HL-60 (cell line): ENCODE measurements at regions not wholly inside any gene's neighbourhood (a gene's known extent, or its start where the extent isn't known, plus 50 kb on each side); places are given as distances from the start of the nearest gene placed in this dataset.

Experiments used
- DNase-seq, 2 experiments: peaks; one replicate each; pipeline ENCODE4 v3.0.0-alpha.2; 2010 to 2020; ENCODE audit warnings: low read depth in 1 of 2, low spot score in 1 of 2
- H3K27ac ChIP-seq: fragments of 250-450 bp; sonication (Bioruptor Pico); replicated peaks from 2 replicates; pipeline ENCODE4 v1.5.1; 2020; ENCODE audit warnings: mild to moderate bottlenecking, moderate library complexity
- H3K27me3 ChIP-seq: fragments of 250-450 bp; sonication (Bioruptor Pico); 2 replicates; pipeline ENCODE4 v1.5.1; 2021; ENCODE audit warnings: mild to moderate bottlenecking, moderate library complexity; ENCODE audit not compliant: insufficient read depth, poor library complexity, severe bottlenecking
- H3K4me3 ChIP-seq: replicated peaks from 2 replicates; pipeline ENCODE4 v1.5.1; 2011; ENCODE audit warnings: mild to moderate bottlenecking, control low read depth, low read length; ENCODE audit not compliant: insufficient read depth
- GABPA ChIP-seq: IDR thresholded peaks from 2 replicates; pipeline ENCODE4 v1.6.1; 2012; ENCODE audit warnings: low read depth
- POLR2AphosphoS5 ChIP-seq: IDR thresholded peaks from 2 replicates; pipeline ENCODE4 v1.6.1; 2012; ENCODE audit warnings: low read depth
- SPI1 ChIP-seq: IDR thresholded peaks from 2 replicates; pipeline ENCODE4 v1.6.1; 2012; ENCODE audit warnings: low read depth, mild to moderate bottlenecking, borderline replicate concordance
- TF ChIP-seq, protein P1 (sequence below): IDR thresholded peaks from one replicate; pipeline ENCODE4 v1.5.1; 2011; ENCODE audit warnings: low read length, control low read depth, inconsistent platforms; ENCODE audit not compliant: insufficient read depth
- TF ChIP-seq, protein P2 (sequence below): IDR thresholded peaks from 2 replicates; pipeline ENCODE4 v1.6.1; 2012; ENCODE audit warnings: low read depth; ENCODE audit not compliant: insufficient replicate concordance

DNA sequence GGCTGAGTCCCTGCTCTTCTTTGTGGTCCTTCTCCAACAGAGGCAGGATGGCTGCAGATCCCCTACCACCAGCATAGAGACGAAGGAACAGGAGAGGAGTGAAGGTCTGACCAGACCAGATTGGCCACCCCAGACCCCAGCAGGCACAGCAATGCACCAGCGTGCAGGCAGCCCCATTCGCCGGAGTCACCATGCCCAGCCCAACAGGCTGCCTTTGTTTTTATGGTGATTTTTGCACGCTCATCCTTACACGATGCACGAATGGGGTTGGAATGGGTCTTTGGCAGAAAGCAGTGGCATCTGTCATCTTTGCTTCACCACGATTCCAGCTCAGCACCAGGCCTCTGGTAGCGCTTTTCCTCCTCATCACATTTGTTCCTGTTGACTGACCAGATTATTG, 427.6 kb downstream of the INHBA start:
- Histone ChIP-seq H3K27me3 (no peaks in the 10 kb centered on the region), H3K27ac (no peak overlapping the region), H3K4me3 (no peak overlapping the region)
- TF ChIP-seq, protein P1, sequence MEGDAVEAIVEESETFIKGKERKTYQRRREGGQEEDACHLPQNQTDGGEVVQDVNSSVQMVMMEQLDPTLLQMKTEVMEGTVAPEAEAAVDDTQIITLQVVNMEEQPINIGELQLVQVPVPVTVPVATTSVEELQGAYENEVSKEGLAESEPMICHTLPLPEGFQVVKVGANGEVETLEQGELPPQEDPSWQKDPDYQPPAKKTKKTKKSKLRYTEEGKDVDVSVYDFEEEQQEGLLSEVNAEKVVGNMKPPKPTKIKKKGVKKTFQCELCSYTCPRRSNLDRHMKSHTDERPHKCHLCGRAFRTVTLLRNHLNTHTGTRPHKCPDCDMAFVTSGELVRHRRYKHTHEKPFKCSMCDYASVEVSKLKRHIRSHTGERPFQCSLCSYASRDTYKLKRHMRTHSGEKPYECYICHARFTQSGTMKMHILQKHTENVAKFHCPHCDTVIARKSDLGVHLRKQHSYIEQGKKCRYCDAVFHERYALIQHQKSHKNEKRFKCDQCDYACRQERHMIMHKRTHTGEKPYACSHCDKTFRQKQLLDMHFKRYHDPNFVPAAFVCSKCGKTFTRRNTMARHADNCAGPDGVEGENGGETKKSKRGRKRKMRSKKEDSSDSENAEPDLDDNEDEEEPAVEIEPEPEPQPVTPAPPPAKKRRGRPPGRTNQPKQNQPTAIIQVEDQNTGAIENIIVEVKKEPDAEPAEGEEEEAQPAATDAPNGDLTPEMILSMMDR: no peak
- no peak for TF ChIP-seq GABPA
- no peak for TF ChIP-seq POLR2AphosphoS5
- no peak for TF ChIP-seq SPI1
- TF ChIP-seq, protein P2, sequence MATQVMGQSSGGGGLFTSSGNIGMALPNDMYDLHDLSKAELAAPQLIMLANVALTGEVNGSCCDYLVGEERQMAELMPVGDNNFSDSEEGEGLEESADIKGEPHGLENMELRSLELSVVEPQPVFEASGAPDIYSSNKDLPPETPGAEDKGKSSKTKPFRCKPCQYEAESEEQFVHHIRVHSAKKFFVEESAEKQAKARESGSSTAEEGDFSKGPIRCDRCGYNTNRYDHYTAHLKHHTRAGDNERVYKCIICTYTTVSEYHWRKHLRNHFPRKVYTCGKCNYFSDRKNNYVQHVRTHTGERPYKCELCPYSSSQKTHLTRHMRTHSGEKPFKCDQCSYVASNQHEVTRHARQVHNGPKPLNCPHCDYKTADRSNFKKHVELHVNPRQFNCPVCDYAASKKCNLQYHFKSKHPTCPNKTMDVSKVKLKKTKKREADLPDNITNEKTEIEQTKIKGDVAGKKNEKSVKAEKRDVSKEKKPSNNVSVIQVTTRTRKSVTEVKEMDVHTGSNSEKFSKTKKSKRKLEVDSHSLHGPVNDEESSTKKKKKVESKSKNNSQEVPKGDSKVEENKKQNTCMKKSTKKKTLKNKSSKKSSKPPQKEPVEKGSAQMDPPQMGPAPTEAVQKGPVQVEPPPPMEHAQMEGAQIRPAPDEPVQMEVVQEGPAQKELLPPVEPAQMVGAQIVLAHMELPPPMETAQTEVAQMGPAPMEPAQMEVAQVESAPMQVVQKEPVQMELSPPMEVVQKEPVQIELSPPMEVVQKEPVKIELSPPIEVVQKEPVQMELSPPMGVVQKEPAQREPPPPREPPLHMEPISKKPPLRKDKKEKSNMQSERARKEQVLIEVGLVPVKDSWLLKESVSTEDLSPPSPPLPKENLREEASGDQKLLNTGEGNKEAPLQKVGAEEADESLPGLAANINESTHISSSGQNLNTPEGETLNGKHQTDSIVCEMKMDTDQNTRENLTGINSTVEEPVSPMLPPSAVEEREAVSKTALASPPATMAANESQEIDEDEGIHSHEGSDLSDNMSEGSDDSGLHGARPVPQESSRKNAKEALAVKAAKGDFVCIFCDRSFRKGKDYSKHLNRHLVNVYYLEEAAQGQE: no peak
- no peak for DNase-seq

DNA sequence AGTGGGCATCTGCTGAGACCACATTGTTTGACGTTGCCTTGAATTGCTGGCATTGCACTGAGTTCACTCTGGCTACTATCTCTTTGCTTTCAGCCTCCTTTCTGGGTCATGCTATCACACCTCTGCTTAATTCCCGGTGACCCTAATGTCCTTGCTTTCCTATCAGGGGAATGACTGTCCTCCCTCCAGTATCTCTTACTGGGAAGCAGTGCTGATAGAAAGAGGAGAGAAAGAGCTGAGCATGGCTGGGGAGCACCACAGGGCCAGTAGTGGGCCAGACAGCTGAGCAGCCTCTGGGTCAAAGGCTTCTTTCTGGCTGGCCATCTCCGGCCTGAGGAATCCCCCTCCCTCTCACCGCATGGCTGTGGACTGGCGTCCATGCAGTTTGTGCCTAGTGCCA, 428.7 kb downstream of the INHBA start:
- H3K4me3 ChIP-seq: no peak overlapping the region
- no peak for DNase-seq

DNA sequence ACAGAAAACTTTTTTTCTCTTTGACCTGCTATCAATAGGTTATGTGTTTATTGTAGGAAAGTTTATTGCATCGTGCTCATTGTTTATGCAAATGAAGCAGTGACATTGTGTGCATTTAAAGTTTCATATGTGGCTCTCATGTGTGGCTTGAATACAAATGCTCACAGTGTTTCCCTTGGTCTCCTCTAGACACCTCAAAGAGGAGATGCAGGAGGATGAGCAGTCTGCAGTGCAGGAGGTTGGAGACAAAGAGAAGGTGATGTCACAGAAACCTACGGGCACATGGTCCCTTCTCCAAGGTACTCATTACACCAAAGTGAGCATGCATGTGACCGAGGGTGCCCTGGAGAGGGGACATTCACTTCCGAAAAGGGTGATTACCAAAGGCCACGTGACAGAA, 430.2 kb downstream of the INHBA start:
- TF ChIP-seq POLR2AphosphoS5 (no peak), GABPA (no peak), SPI1 (no peak)
- TF ChIP-seq, protein P2: no peak
- TF ChIP-seq, protein P1: no peak
- no peak overlapping the region for H3K27ac ChIP-seq

More for the DNA sequence above, 428.7 kb downstream of the INHBA start:
- TF ChIP-seq GABPA: no peak
- TF ChIP-seq SPI1: no peak
- TF ChIP-seq, protein P1: no peak
- TF ChIP-seq, protein P2: no peak
- TF ChIP-seq POLR2AphosphoS5: no peak
- Histone ChIP-seq H3K27me3 (no peaks in the 10 kb centered on the region), H3K27ac (no peak overlapping the region)

More for the DNA sequence above, 430.2 kb downstream of the INHBA start:
- Histone ChIP-seq H3K27me3 (no peaks in the 10 kb centered on the region), H3K4me3 (no peak overlapping the region)
- DNase-seq: no peak
